LoVo (cell line): ENCODE measurements at regions not wholly inside any gene's neighbourhood (a gene's known extent, or its start where the extent isn't known, plus 50 kb on each side); places are given as distances from the start of the nearest gene placed in this dataset.
"Not testable (repeated sequence)": the region's sequence is repeated elsewhere in the genome, so short reads cannot be mapped to it uniquely, and the experiment has no call there.

Experiments
- DNase-seq: peaks from one replicate; pipeline ENCODE4 v3.0.0-alpha.2; 2016; ENCODE audit warnings: low spot score

GRCh38 chr9:71632776-71633175, 135.5 kb downstream of the CEMIP2 start:
- no peak for DNase-seq

GRCh38 chr9:71630377-71630995, 137.8 kb downstream of the CEMIP2 start:
- no peak for DNase-seq

- no peak for DNase-seq
These were observed 138.6 kb downstream of the CEMIP2 start for GRCh38 chr9:71629578-71630215.

- DNase-seq: no peak
These were observed 140.1 kb downstream of the CEMIP2 start for GRCh38 chr9:71628247-71628646.

- DNase-seq: no peak
These were observed 140.8 kb downstream of the CEMIP2 start for GRCh38 chr9:71627537-71627936.

GRCh38 chr9:71626395-71626794, 141.9 kb downstream of the CEMIP2 start:
- no peak for DNase-seq

- DNase-seq: no peak
These were observed 143.6 kb downstream of the CEMIP2 start for GRCh38 chr9:71624728-71625127.

GRCh38 chr9:71620746-71621145, 147.6 kb downstream of the CEMIP2 start:
- no peak for DNase-seq

- DNase-seq: no peak
These were observed 148.0 kb downstream of the CEMIP2 start for GRCh38 chr9:71620331-71620730.

GRCh38 chr9:71619926-71620325, 148.4 kb downstream of the CEMIP2 start:
- no peak for DNase-seq

GRCh38 chr9:71614409-71615010, 153.8 kb downstream of the CEMIP2 start:
- DNase-seq: no peak

GRCh38 chr9:71612889-71613288, 155.4 kb downstream of the CEMIP2 start:
- DNase-seq: no peak

GRCh38 chr9:71609448-71609830, 158.9 kb downstream of the CEMIP2 start:
- no peak for DNase-seq

- DNase-seq: no peak
These were observed 159.4 kb downstream of the CEMIP2 start for GRCh38 chr9:71608825-71609447.

- no peak for DNase-seq
These were observed 160.3 kb downstream of the CEMIP2 start for GRCh38 chr9:71608021-71608420.

GRCh38 chr9:71607461-71607881, 160.8 kb downstream of the CEMIP2 start:
- DNase-seq: no peak

GRCh38 chr9:71604197-71605063, 163.9 kb downstream of the CEMIP2 start:
- peak; percentile 77 for DNase-seq

- no peak for DNase-seq
These were observed 165.7 kb downstream of the CEMIP2 start for GRCh38 chr9:71602652-71603051.

- not testable (repeated sequence) for DNase-seq
These were observed 172.6 kb downstream of the CEMIP2 start for GRCh38 chr9:71595762-71596161.

- DNase-seq: no peak
These were observed 173.8 kb downstream of the CEMIP2 start for GRCh38 chr9:71594541-71594940.

- no peak for DNase-seq
These were observed 175.9 kb downstream of the CEMIP2 start for GRCh38 chr9:71592400-71592799.

GRCh38 chr9:71590362-71590761, 178.0 kb downstream of the CEMIP2 start:
- no peak for DNase-seq
